HEK293T (cell line): ENCODE measurements at regions not wholly inside any gene's neighbourhood (a gene's known extent, or its start where the extent isn't known, plus 50 kb on each side); places are given as distances from the start of the nearest gene placed in this dataset.

Experiments
- CTCF ChIA-PET: fragments of 350-600 bp; formaldehyde crosslinking; extraction: SDS; loops from one replicate; lab custom pipeline; 2021; ENCODE audit warnings: antibody characterized with exemption, inconsistent platforms; lab: Yijun Ruan, JAX
- POLR2A ChIA-PET: fragments of 350-600 bp; formaldehyde crosslinking; extraction: SDS; loops from one replicate; lab custom pipeline; 2020; ENCODE audit warnings: antibody characterized with exemption, inconsistent platforms; lab: Yijun Ruan, JAX
- DNase-seq: peaks from one replicate; pipeline ENCODE4 v3.0.0; 2012; ENCODE audit warnings: mixed read lengths; ENCODE audit errors: extremely low spot score
- ARNT ChIP-seq: fragments of 450-650 bp; IDR thresholded peaks from 2 replicates; pipeline ENCODE4 v1.6.1; 2017; ENCODE audit warnings: mild to moderate bottlenecking
- BHLHE40 ChIP-seq: fragments of 450-650 bp; IDR thresholded peaks from 2 replicates; pipeline ENCODE4 v1.6.1; 2016; ENCODE audit warnings: mild to moderate bottlenecking, moderate library complexity, borderline replicate concordance
- CTBP1 ChIP-seq: fragments of 450-650 bp; IDR thresholded peaks from 2 replicates; pipeline ENCODE4 v1.6.1; 2016; ENCODE audit warnings: borderline replicate concordance
- ELF4 ChIP-seq: fragments of 450-650 bp; IDR thresholded peaks from 2 replicates; pipeline ENCODE4 v1.6.1; 2017; ENCODE audit warnings: antibody characterized with exemption
- FOXA1 ChIP-seq: fragments of 450-650 bp; IDR thresholded peaks from 2 replicates; pipeline ENCODE4 v1.6.1; 2016; ENCODE audit warnings: mild to moderate bottlenecking
- FOXK2 ChIP-seq: fragments of 450-650 bp; IDR thresholded peaks from 2 replicates; pipeline ENCODE4 v1.6.1; 2016; ENCODE audit warnings: mild to moderate bottlenecking
- FOXM1 ChIP-seq: fragments of 450-650 bp; IDR thresholded peaks from 2 replicates; pipeline ENCODE4 v1.6.1; 2017; ENCODE audit warnings: mild to moderate bottlenecking, borderline replicate concordance
- HDGF ChIP-seq: fragments of 450-650 bp; IDR thresholded peaks from 2 replicates; pipeline ENCODE4 v1.6.1; 2017; ENCODE audit warnings: antibody characterized with exemption, borderline replicate concordance
- L3MBTL2 ChIP-seq: fragments of 450-650 bp; conservative IDR thresholded peaks from 2 replicates; pipeline ENCODE4 v1.6.1; 2016; ENCODE audit warnings: mild to moderate bottlenecking
- LEF1 ChIP-seq: fragments of 450-650 bp; IDR thresholded peaks from 2 replicates; pipeline ENCODE4 v1.6.1; 2017; ENCODE audit warnings: mild to moderate bottlenecking, borderline replicate concordance
- NFRKB ChIP-seq: fragments of 450-650 bp; IDR thresholded peaks from 2 replicates; pipeline ENCODE4 v1.6.1; 2016; ENCODE audit warnings: mild to moderate bottlenecking, moderate library complexity
- PKNOX1 ChIP-seq: fragments of 450-650 bp; IDR thresholded peaks from 2 replicates; pipeline ENCODE4 v1.6.1; 2016
- SP1 ChIP-seq: fragments of 450-650 bp; IDR thresholded peaks from 2 replicates; pipeline ENCODE4 v1.6.1; 2017
- SUZ12 ChIP-seq: fragments of 450-650 bp; IDR thresholded peaks from 2 replicates; pipeline ENCODE4 v1.6.1; 2016; ENCODE audit warnings: mild to moderate bottlenecking
- TARDBP ChIP-seq: fragments of 450-650 bp; IDR thresholded peaks from 2 replicates; pipeline ENCODE4 v1.6.1; 2016
- ZNF384 ChIP-seq: fragments of 450-650 bp; IDR thresholded peaks from 2 replicates; pipeline ENCODE4 v1.6.1; 2016

GRCh38 chr10:36183726-36184125, 541.6 kb upstream of the FZD8 start:
- POLR2A ChIA-PET, result no interaction called here
- TF ChIP-seq BHLHE40 (no peak), FOXK2 (no peak), NFRKB (no peak), PKNOX1 (no peak), SP1 (no peak), ELF4 (no peak), FOXA1 (no peak), LEF1 (no peak), TARDBP (no peak), SUZ12 (no peak), ARNT (no peak), L3MBTL2 (no peak)
- no peak for DNase-seq
- CTCF ChIA-PET, result no interaction called here

- ChIA-PET POLR2A (no interaction called here), CTCF (no interaction called here)
- DNase-seq, result no peak
- TF ChIP-seq BHLHE40 (no peak), CTBP1 (no peak), PKNOX1 (no peak), HDGF (no peak), SUZ12 (no peak), ELF4 (no peak), FOXM1 (no peak), FOXK2 (no peak)
Measured at GRCh38 chr10:36183056-36183455, 541.0 kb upstream of the FZD8 start.

GRCh38 chr10:36182606-36183005, 540.5 kb upstream of the FZD8 start:
- CTCF ChIA-PET, result no interaction called here
- POLR2A ChIA-PET, result no interaction called here
- DNase-seq, result no peak
- TF ChIP-seq ARNT, result no peak

GRCh38 chr10:36182179-36182566, 540.1 kb upstream of the FZD8 start:
- no peak for DNase-seq
- no peak for TF ChIP-seq ARNT
- TF ChIP-seq SUZ12, result no peak
- no peak for TF ChIP-seq ZNF384
- no peak for TF ChIP-seq ELF4
- TF ChIP-seq LEF1, result no peak
- no peak for TF ChIP-seq CTBP1
- no peak for TF ChIP-seq PKNOX1
- CTCF ChIA-PET, result no interaction called here
- POLR2A ChIA-PET, result no interaction called here

GRCh38 chr10:36181426-36182178, 539.5 kb upstream of the FZD8 start:
- CTCF ChIA-PET, result no interaction called here
- POLR2A ChIA-PET, result no interaction called here
- TF ChIP-seq ZNF384, result no peak
- TF ChIP-seq FOXA1, result no peak
- no peak for TF ChIP-seq ELF4
- no peak for TF ChIP-seq L3MBTL2
- no peak for TF ChIP-seq BHLHE40
- TF ChIP-seq CTBP1, result no peak
- no peak for TF ChIP-seq SP1
- no peak for TF ChIP-seq TARDBP
- no peak for DNase-seq

DNA sequence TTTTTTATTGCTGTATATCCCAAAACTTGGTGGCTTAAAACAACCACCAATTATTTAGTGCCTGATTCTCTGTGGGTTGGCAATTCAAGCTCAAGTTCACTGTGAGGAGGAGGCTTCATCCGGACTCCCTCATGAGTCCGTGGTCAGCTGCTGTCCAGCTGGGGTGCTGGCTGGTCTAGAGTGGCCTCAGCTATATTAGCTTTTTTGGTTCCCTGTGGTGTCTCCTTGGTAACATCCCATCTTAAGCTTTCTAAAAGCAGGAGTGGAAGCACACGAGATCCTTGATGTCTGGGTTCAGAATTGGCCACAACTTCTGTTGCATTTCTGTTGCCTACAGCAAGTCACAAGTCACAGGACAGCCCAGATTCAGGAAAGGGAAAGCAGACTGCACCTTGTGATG, 536.5 kb upstream of the FZD8 start:
- DNase-seq, result no peak
- POLR2A ChIA-PET, result no interaction called here
- CTCF ChIA-PET, result no interaction called here
- TF ChIP-seq L3MBTL2 (no peak), TARDBP (no peak), FOXA1 (no peak), FOXM1 (no peak), PKNOX1 (no peak), CTBP1 (no peak), NFRKB (no peak), BHLHE40 (no peak), SP1 (no peak), HDGF (no peak), ZNF384 (no peak), ELF4 (no peak), ARNT (no peak), SUZ12 (no peak), FOXK2 (no peak), LEF1 (no peak)
